Cardiac fibroblast (primary cell): ENCODE measurements at regions not wholly inside any gene's neighbourhood (a gene's known extent, or its start where the extent isn't known, plus 50 kb on each side); places are given as distances from the start of the nearest gene placed in this dataset.
"Not testable (repeated sequence)": the region's sequence is repeated elsewhere in the genome, so short reads cannot be mapped to it uniquely, and the experiment has no call there.

Source experiments
- DNase-seq, 2 donors: peaks; one replicate each; pipeline versions ENCODE4 v3.0.0 to v3.0.0-alpha.2; 2010; ENCODE audit warnings: low read depth in 2 of 2
- H3K4me3 ChIP-seq, 2 donors: replicated peaks in 1 of 2; 1 replicate in 1 of 2; 2 replicates in 1 of 2; pipeline ENCODE4 v1.5.1; 2011; ENCODE audit warnings: low read depth in 2 of 2, low read length in 2 of 2, mild to moderate bottlenecking in 2 of 2, moderate library complexity in 1 of 2

DNA sequence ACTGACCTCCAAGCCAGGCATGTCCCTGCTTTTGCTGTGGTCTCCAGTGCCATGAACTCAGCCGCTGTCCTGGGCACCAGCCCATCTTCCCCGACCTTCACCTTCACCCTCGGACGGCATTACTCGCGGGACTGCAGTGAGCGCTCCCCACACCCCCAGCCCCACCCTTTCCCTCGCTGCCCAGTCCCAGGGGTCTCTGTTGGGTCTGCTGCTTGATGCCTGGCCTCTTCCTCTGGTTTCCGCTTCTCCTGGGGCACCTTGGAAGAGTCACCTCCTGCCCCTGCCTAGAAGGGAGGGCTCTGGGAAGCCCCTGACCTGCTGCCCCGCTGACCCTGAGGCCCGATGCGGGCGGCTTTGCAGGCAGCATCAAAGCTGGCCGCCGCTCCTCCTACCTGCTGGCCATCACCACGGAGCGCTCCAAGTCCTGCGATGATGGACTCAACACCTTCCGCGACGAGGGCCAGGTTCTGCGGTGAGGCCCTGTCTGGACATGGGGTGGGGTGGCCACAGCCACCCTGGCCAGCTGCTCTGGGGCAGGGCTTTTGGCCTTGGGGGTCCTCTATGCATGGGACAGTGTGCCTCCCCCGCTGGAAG lies 102.3 kb downstream of the ZNF267 start:
- H3K4me3 ChIP-seq, DNase-seq: not testable (repeated sequence)

DNA sequence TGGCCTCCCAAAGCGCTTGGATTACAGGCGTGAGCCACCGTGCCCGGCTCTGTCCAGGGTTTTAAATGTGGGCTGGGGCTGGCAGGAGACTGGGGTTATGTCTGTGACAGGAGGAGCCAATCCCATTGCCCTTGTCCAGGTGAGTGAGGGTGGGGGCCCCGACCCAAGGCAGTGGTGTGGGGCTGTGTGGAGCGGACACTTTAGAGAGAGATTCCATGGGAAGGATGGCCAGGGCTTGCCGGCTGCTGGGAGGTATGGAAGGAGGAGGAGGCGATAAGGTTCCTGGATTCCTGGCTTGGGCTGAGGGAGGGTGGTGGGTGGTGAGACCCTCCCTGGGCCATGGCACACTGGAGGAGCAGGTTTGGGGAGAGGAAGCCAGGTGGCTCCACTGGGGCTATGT lies 104.9 kb downstream of the ZNF267 start:
- not testable (repeated sequence) for H3K4me3 ChIP-seq, DNase-seq

DNA sequence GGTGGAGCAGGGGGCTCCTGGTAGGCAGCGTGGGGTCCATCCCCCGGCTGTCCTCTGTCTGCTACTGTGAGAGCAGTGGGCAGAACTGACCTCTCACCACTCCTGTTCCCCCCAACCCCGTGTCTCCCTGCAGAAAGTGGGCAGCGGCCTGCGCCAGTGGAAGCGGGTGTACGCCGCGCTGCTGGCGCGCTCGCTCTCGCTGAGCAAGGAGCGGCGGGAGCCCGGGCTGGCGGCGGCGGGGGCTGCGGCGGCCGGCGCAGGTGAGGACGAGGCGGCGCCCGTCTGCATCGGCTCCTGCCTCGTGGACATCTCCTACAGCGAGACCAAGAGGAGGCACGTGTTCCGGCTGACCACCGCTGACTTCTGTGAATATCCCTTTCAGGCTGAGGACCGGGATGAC lies 108.1 kb downstream of the ZNF267 start:
- H3K4me3 ChIP-seq, DNase-seq: not testable (repeated sequence)

DNA sequence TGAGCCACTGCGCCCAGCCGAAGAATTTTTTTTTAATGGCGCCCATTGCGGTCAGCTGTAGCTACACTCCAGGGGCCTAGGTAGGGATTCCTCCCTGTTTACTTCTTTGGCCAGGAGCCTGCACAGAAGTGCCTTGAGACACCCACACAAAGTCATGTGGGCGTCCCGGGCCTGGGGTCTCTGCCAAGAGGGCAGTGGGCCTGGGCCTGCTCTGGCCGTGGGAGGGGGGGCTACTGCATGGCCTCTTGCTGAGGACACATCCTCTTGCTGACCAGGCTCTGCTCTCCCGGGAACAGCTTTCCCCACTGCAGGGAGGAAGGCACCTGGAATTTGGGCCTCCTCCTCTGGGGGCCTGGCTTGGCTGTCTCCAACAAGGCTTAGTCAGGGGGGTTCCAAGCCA lies 109.4 kb downstream of the ZNF267 start:
- H3K4me3 ChIP-seq, DNase-seq: not testable (repeated sequence)

DNA sequence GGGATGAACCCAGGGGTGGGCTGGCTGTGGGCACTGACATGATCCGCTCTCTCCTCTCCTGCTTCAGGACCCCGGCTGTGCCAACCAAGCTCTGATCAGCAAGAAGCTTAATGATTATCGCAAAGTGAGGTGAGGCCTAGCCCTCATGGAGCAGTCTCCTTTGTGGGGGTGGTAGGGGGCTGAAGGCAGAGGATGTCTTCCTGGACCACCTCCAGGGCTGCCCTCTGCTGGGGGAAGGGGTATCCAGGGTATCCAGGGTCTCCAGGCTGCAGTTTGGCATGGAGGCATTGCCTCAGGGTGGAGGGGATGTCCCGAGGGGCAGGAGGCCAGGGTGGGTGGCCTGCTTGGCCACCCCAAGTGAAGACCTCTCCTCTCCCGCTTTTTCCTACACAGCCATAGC lies 110.1 kb downstream of the ZNF267 start:
- DNase-seq, result not testable (repeated sequence)

DNA sequence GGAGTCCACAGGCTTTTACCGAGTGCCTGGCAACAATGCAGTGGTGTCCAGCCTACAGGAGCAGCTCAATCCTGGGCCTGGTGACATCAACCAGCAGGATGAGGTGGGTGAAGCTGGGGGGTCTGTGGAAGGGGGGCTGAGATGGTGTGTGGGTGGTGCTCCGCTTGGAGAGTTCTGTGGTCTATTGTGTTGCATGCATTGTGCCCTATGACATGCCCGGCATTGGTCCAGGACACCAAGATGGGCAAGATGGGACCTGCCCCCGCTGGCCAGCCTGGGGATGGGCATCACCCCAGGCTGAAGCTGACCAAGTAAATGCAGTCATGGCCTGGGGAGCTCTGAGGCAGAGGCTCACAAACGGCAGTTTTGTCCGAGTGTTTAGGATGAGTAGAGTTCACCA lies 113.3 kb downstream of the ZNF267 start:
- not testable (repeated sequence) for DNase-seq, H3K4me3 ChIP-seq

More for the DNA sequence above, 110.1 kb downstream of the ZNF267 start:
- H3K4me3 ChIP-seq, result not testable (repeated sequence)

DNA sequence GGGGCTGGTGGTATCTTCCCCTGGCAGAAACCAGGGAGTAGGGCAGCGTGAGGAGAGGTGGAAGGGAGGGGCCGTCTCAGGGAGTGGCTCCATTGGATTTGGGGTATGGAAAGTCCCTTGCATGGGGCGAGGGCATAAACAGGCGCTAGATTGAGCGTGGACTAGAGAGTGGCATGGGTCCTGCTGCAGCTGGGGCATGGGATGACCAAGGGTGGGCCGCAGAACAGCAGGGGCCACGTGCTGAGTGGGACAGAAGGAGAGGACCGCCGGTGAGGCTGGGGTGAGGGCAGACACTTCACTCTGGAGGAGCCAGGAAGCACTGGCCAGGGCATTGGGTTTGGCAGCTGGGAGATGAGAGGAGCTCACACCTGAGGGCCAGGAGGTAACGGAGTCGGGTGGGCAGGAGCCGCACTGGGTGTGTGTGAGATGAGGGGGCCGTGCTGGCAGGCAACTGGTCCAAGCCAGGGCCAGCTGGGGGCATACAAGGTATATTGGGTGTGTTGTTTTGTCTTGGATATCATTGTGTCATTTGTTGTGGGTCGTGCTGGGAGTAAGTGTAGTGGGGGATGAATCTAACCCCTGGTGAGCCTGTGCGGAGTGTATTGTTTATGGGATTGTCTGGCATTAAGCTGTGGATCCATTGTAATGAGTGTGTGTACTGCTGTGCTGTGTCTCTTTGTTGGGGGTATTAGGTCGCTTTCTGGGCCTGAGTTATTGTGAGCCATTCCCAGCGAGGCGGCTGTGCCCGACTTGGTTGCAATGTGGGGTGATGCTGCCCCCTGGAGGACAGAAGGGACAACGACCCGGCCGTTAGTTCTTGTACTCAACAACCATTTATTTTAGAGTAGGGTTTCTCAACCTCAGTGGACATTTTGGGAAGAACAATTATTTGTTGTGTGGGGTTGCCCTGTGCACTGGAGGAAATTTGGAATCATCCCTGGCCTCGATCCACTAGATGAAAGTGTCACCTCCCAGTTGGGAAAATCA lies 115.3 kb downstream of the ZNF267 start:
- not testable (repeated sequence) for DNase-seq, H3K4me3 ChIP-seq

DNA sequence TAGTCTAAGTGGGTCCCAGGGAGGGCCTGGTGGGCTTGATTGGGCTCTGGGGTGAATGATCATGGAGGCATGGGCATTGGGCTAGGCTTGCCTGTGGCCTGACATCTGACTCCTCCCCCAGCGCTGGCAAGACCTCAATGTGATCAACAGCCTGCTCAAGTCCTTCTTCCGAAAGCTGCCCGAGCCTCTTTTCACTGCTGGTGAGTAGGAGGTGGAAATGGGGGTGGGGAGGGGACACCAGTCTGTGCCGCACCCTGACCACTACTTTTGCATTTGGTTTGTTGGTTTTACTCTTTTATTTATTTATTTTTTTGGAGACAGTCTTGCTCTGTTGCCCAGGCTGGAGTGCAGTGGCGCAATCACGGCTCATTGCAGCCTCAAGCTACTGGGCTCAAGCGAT lies 116.7 kb downstream of the ZNF267 start:
- DNase-seq, H3K4me3 ChIP-seq: not testable (repeated sequence)

DNA sequence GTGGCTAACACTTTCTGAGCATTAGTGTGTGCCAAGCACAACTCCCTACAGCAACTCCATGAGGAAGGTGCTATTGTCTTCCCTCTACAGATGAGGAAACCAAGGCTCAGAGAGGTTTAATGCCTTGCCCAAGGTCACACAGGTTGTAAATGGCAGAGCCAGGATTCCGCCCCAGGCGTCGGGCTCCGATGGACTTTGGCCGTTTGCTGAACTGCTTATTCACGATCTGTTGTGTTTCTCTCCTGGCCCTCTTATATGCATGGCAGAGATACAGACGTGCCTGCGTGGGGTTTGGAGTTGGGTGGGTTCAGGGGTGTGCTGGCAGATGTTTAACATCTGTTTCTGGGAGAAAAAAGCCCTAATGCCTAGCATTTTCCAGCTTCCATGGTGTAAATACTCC lies 117.4 kb downstream of the ZNF267 start:
- DNase-seq, H3K4me3 ChIP-seq: not testable (repeated sequence)

DNA sequence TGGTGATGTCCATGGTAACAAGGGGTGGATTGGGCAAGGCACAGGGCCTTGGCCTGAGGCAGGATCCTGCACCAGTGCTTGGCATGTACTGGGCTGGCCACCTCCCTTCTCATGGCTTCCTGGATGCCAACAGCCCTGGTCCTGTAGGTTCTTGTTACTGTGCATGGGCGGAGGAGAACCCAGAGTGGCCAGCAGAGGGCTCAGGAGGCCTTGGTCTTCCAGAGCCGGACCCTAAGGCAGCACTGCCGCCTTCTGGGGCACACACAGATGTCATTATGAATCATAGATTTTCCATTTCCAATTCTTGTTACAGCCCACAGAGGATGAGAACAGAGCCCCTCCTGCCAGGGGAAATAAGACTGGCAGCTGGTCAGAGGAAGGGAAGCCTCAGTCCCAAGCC lies 122.7 kb downstream of the ZNF267 start:
- DNase-seq, H3K4me3 ChIP-seq: not testable (repeated sequence)

DNA sequence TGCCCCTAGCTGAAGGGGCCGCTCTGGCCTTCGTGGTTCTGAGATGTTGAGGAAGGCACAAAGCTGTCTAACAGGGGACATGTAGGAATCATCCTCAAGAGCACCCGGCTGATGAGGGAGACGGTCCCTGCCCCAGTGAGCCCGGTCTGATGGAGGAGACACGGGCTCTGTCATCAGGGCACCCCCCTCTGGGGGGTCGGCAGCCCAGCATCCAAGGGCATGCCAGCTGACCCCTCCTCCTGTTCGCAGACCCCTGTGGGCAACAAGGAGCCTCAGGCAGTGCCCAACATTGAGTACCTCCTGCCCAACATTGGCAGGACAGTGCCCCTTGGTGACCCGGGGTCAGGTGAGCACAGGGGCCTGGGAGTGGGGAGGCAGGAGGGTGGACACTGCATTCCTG lies 128.9 kb downstream of the ZNF267 start:
- H3K4me3 ChIP-seq, DNase-seq: not testable (repeated sequence)

DNA sequence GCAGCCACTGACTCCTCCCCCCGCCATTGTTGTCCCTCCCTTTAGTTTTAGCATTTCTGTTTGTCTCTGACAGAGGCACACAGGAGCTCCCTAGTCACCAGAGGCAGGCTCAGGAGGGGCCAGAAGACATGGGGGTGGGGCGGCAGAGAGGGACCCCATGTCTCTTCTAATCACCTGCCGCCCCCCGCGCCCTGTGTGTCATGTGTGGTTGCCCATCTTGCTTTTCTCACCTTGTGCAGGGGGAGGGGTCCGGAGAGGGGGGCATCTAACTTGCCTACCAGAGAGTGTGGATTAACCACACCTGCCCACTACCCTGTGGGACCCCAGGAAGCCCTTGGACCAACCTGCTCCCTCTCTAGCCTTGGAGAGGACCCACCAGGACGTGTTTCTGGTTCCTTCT lies 130.2 kb downstream of the ZNF267 start:
- not testable (repeated sequence) for DNase-seq, H3K4me3 ChIP-seq

DNA sequence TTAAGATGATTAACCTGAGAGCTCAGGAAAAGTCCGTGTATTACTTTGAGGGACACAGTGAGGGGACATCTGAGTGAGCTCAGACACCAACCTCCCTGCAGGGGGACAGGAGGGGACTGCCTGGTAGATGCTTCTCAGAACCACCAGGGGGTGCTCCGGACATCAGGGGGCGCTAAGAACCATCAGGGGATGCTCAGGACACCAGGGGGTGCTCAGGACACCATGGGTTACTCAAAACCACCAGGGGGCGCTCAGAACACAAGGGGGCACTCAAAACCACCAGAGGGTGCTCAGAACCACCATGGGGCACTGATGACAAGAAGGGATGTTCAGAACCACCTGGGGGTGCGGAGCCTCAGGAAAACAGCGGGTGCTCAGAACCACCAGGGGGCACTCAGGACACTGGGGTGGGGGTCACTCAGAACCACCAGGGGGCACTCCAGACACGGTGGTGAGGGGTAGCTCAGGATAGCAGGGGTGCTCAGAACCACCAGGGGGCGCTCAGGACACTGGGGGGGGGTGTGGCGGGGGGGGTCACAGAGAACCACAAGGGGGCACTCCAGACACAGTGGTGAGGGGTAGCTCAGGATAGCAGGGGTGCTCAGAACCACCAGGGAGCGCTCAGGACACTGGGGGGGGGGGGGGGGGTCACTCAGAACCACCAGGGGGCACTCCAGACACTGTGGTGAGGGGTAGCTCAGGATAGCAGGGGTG lies 165.3 kb downstream of the ZNF267 start:
- DNase-seq, H3K4me3 ChIP-seq: not testable (repeated sequence)

DNA sequence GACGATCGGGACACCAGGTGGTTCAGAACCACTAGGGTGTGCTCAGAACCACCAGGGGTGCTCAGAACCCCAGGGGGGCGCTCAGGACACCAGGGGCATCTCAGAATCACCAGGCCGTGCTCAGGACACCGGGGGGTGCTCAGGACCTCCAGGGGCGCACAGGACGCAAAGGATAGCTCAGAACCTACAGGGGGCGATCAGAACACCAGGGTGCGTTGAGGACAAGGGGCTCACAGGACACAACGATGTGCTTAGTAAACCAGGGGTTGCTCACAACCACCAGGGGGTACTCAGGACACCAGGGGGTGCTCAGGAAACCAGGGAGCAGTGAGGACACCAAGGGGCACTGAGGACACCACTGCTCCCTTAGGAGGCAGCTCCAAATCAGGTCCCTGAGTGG lies 166.3 kb downstream of the ZNF267 start:
- not testable (repeated sequence) for H3K4me3 ChIP-seq, DNase-seq

DNA sequence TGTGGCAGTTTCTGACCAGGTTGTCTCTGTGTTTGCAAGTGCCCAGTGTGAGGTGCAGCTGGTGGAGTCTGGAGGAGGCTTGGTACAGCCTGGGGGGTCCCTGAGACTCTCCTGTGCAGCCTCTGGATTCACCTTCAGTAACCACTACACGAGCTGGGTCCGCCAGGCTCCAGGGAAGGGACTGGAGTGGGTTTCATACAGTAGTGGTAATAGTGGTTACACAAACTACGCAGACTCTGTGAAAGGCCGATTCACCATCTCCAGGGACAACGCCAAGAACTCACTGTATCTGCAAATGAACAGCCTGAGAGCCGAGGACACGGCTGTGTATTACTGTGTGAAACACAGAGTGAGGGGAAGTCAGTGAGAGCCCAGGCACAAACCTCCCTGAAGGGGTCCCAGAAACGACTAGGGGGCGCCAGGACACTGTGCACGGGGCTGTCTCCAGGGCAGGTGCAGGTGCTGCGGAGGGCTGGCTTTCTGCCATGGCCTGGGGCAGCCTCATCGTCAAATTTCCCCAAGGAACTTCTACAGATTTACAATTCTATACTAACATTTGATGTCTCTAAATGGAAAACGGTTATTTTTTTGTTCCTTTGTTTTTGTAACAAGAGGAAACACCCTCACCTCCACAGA lies 187.0 kb upstream of the TP53TG3D start:
- not testable (repeated sequence) for H3K4me3 ChIP-seq, DNase-seq

DNA sequence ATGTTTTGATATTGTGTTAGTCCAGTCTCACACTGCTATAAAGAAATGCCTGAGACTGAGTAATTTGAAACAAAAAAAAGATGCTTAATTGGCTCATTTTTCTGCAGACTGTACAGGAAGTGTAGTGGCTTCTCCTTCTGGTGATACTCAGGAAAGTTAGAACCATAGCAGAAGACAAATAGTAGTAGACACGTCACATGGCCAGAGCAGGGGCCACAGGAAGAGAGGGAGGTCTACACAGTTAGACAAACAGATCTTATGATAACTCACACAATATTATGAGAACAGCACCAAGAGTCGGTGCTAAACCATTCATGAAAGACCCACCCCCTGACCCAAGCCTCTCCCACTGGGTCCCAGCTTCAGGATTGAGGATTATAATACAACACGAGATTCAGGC lies 181.5 kb upstream of the TP53TG3D start:
- not testable (repeated sequence) for DNase-seq, H3K4me3 ChIP-seq

DNA sequence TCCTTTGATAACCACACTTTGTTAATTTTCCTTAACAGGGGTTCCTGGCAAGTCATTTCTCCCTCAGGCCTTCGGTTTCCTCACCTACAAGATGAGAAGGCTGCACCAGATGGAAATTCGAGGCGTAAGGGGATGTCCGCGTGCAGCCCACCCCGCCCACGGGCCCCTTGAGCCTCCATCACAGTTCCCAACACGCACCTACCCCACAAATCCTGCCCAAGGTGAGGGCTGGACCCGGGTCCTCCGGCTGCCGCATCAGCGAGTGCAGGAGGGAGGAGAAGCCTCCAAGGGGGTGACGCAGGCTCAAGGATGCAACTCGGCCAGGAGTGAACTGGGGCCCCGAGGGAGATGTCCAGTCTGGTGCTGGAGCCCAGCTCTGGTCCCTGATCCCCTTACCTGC lies 169.2 kb upstream of the TP53TG3D start:
- DNase-seq, H3K4me3 ChIP-seq: not testable (repeated sequence)
